Heart left ventricle (tissue), 13 donors: ENCODE measurements at regions not wholly inside any gene's neighbourhood (a gene's known extent, or its start where the extent isn't known, plus 50 kb on each side); places are given as distances from the start of the nearest gene placed in this dataset.

ENCODE experiments used
- POLR2A ChIP-seq, 2 donors: fragments of 450-650 bp; IDR thresholded peaks; one replicate each; pipeline ENCODE4 v1.6.1; 2017; ENCODE audit warnings: antibody characterized with exemption in 2 of 2, mild to moderate bottlenecking in 2 of 2, moderate library complexity in 2 of 2
- TF ChIP-seq, protein P1 (sequence below), 12 donors: fragments of 200-600 bp; sonication (generic) in 4 of 12; IDR thresholded peaks; one replicate each; pipeline versions ENCODE4 v1.5.0 to v1.8.0; 2018 to 2022; ENCODE audit warnings: antibody characterized with exemption in 12 of 12, mild to moderate bottlenecking in 5 of 12
- donor health status: ischemic (EF 13 %, LVEDD 7.1; RV severe dilation, severe dysfunction).
- donor health status: DM: no; HTN: yes; CAD: no.
- donor health status: DM: no; HTN: no; CAD: no.
- donor health status: ischemic (EF 25% LVEDD 6.9; RV normal size, moderate dysfunction).
- donor health status: ischemic (EF 25% LVEDD 5.7; RV mildly dilated, moderate dysfunction).
- donor health status: ischemic (EF 35%, LVEDD 5.7; RV mildly dilated, moderate dysfunction).
- donor health status: nonischemic (EF 11% LVEDD 7.7; RV severe dilation, severe dysfunction).
- donor health status: DM: yes; HTN: yes; CAD: no.
- donor health status: PGD.
- donor health status: ischemic (EF 29% LVEDD 5.4; RV normal size, mild dysfunction).
- donor health status: nonischemic (EF 23%, LVEDD 6.1; RV moderate dilation, normal function).

DNA sequence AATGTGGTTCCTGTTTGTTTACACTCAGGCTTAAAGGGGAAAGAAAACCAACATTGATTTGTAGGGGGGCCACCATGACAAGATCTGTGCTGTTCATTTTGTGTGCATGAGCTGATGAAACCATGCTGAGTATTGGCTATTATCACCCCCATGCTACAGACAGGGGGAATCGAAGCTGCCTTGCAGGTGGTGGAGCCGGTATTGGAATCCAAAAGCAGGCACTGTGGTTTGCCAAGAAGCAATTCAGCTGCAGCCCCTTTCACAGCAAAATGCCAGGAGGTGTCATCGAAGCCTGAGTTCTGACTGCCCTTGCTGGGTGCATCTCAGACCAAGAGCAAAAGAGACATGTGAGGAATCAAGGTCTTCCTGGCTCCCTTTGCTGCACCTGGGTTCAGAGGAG lies 221.9 kb downstream of the UXS1 start:
- TF ChIP-seq, protein P1, sequence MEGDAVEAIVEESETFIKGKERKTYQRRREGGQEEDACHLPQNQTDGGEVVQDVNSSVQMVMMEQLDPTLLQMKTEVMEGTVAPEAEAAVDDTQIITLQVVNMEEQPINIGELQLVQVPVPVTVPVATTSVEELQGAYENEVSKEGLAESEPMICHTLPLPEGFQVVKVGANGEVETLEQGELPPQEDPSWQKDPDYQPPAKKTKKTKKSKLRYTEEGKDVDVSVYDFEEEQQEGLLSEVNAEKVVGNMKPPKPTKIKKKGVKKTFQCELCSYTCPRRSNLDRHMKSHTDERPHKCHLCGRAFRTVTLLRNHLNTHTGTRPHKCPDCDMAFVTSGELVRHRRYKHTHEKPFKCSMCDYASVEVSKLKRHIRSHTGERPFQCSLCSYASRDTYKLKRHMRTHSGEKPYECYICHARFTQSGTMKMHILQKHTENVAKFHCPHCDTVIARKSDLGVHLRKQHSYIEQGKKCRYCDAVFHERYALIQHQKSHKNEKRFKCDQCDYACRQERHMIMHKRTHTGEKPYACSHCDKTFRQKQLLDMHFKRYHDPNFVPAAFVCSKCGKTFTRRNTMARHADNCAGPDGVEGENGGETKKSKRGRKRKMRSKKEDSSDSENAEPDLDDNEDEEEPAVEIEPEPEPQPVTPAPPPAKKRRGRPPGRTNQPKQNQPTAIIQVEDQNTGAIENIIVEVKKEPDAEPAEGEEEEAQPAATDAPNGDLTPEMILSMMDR (IDR thresholded peaks at IDR 0.05) = no peak
- no peak for TF ChIP-seq POLR2A (IDR thresholded peaks at IDR 0.05)
